NCI-H2227 treated with DMSO at 0.1 percent for 48 hours (cell line): ENCODE measurements at regions not wholly inside any gene's neighbourhood (a gene's known extent, or its start where the extent isn't known, plus 50 kb on each side); places are given as distances from the start of the nearest gene placed in this dataset.

ENCODE experiments used
- DNase-seq: peaks from one replicate; lab custom pipeline; 2025; lab: John Stamatoyannopoulos, UW

DNA sequence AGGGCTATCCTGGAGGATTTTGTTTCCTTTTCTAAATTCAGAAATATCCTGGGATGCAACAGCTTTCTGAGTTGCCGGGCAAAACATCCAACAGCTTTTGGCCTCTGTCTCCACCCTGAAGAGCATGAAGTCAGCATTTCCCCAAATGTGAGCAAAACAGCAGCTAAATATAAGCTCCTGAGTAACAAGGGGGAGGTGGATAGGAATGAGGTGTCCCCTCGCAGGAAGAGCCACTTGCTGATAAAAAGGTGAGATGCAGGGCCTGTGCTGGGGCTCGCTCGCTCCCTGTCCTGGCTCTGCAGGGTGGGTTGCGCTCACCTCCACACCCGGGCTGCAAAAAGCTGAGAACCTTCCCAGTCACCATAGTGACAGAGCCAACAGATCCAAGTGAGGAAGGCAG lies 264.3 kb downstream of the ZEB1 start:
- DNase-seq, result no peak

DNA sequence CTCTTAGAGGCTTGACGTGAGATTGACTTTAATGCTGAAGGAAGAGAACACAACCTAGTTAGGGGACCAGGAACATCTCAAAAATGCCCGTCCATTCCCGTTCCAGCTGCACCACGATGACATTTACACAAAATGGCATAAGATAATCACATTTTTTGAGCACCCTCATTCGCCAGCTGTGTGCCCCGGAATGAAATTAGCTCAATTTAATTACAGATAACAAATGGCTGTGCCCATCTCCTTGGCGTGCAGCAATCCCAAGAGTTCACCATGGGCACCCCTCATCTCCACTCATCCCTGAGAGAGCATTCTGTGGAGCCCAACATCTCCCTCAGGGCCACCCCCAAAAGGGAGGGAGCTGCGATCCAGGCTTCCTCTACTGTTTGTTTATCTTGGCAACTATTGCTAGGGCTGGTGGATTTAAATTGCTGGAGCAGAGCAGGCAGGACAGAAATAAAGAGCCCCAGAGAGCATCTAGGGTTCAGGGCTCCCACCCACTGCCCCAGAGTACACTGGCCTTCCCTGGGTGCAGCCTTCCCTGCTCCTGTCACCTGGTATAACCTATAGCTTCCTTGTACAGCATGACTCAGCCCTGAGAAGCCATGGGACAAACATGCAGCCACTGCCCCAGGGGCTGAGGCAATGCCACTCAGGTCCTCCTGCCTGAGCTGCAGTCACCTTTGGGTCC lies 263.5 kb downstream of the ZEB1 start:
- DNase-seq, result no peak

DNA sequence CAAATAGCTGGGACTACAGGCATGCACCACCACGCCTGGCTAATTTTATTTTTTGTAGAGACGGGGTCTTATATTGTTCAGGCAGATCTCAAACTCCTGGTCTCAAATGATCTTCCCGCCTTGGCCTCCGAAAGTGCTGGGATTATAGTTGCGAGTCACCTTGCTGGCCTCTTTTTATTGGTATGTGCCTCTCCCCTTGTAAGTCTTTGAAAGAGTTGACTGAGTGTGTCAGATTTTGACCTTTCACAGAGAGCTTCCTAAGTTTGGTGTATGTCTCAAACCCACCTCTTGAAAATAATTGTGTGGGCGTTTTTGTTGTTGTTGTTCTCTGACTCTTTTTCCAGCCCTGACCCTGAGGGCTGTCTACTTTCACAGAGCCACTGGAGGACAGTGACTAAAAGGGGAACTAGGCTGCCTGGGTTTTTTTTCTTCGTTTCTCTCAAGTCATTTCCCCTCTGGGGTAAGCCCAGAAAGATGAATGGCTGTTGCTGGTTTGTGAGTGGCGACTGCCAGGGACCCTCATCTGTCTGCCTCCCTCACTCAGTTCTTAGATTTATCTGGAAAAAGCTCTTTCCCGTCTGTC lies 262.8 kb downstream of the ZEB1 start:
- DNase-seq, result no peak

DNA sequence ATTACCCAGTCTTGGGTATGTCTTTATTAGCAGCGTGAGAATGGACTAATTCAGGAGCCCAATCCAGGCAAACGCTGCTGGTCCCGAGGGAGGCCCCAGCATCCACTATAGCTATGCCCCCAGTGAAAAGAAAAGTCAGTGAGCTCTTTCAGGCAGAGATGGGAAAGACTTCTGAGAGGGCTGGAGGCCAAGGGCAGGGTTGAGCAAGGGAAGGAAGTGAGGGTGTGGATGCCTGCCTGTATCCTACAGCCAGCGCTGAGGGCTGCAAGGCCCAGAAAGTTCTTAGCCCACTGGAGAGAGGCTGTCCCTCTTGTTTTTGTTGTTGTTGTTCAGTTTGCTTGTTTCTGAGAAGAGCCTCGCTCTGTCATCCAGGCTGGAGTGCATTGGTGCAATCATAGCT lies 261.6 kb downstream of the ZEB1 start:
- DNase-seq, result no peak
